Fibroblast of pulmonary artery (primary cell): ENCODE measurements at regions not wholly inside any gene's neighbourhood (a gene's known extent, or its start where the extent isn't known, plus 50 kb on each side); places are given as distances from the start of the nearest gene placed in this dataset.

ENCODE experiments used
- DNase-seq: peaks from one replicate; pipeline ENCODE4 v3.0.0-alpha.2; 2010; ENCODE audit warnings: low read depth
- H3K4me3 ChIP-seq: replicated peaks from 2 replicates; pipeline ENCODE4 v1.5.1; 2011; ENCODE audit warnings: low read depth, mild to moderate bottlenecking, control low read depth, low read length, moderate library complexity
- CTCF ChIP-seq: IDR thresholded peaks from 2 replicates; pipeline ENCODE4 v1.5.1; 2011; ENCODE audit warnings: mild to moderate bottlenecking, control low read depth, low read length, inconsistent platforms; ENCODE audit errors: missing control alignments

GRCh38 chr16:85171004-85171758 is 58.9 kb upstream of the CIBAR2 start:
- H3K4me3 ChIP-seq, result peak overlapping the region; percentile 57
- no peak for TF ChIP-seq CTCF

GRCh38 chr16:85171759-85172454 is 59.6 kb upstream of the CIBAR2 start:
- no peak for DNase-seq
- peak overlapping the region; percentile 57 for H3K4me3 ChIP-seq
- TF ChIP-seq CTCF, result no peak

More at GRCh38 chr16:85171004-85171758, 58.9 kb upstream of the CIBAR2 start:
- no peak for DNase-seq

GRCh38 chr16:85172455-85173145 is 60.3 kb upstream of the CIBAR2 start:
- DNase-seq, result peak; percentile 35
- peak; percentile 35 for TF ChIP-seq CTCF
- H3K4me3 ChIP-seq, result peak overlapping the region; percentile 57

GRCh38 chr16:85173146-85173980 is 61.1 kb upstream of the CIBAR2 start:
- peak overlapping the region; percentile 57 for H3K4me3 ChIP-seq
- peak; percentile 85 for DNase-seq
- TF ChIP-seq CTCF, result peak; percentile 38

- peak overlapping the region; percentile 57 for H3K4me3 ChIP-seq
- TF ChIP-seq CTCF, result no peak
- DNase-seq, result peak; percentile 75
These were observed 61.9 kb upstream of the CIBAR2 start for GRCh38 chr16:85173981-85174751.
